ENCODE measurements at regions not wholly inside any gene's neighbourhood (a gene's known extent, or its start where the extent isn't known, plus 50 kb on each side); places are given as distances from the start of the nearest gene placed in this dataset.

DNA sequence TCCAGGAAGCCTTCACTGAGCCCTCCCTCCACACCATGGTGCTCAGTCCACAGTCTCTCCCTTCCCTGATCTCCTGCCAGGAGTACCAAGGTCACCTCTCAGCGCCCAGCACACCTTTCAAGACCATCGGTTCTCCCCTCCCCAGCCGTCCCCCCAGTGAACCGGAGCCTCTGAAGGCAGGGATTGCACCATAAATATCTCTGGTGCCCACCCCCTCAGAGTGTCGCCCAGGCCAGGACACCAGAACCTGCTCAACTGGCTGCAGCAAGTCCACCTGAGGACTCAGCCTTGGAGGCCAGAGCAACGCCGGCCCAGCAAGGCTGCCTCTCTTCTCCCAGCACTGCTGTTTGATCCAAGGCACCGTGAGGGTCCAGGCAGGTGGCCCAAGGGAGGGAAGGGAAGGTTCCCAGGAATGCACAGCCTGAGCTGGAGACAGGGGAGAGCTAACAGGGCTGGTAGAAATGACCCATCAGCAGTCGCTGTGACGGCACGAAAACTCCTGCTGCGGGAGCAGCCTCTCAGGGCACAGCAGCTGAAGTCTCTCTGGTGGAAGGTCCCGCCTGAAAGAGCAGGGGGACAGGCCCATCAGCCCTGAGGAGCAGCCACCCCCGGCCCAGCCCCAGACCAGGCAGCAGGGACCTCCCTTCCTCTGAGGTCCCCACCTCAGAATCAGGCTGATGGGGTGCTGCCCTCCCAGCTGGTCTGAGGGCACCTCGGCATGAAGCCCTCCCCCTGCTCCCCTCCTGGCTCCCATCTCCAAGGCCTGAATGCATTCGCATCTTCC, 80.3 kb downstream of the BUD13 start:
- no peaks in the 10 kb centered on the region for H3K9me3 ChIP-seq
- DNase-seq (ENCODE audit: extremely low spot score in 2 of 2), result peak; percentile 60 to 93
- H3K4me1 ChIP-seq, result no peaks in the 10 kb centered on the region
- H3K27me3 ChIP-seq, result no peaks in the 10 kb centered on the region
- intact Hi-C loops (cut with DNase I), result no loop called here
- no peaks in the 10 kb centered on the region for H3K36me3 ChIP-seq
- H3K27ac ChIP-seq, result no peak overlapping the region
- no peak for TF ChIP-seq CTCF (IDR thresholded peaks at IDR 0.05)
- no peak for TF ChIP-seq POLR2AphosphoS5 (IDR thresholded peaks at IDR 0.05; ENCODE audit: insufficient read depth in 1 of 2, low read depth in 1 of 2)
- no peak for TF ChIP-seq POLR2A (IDR thresholded peaks at IDR 0.05)
- H3K4me3 ChIP-seq, result no peak overlapping the region

GRCh38 chr11:116691771-116692177, 81.0 kb downstream of the BUD13 start:
- H3K9me3 ChIP-seq, result no peaks in the 10 kb centered on the region
- peak; percentile 80 to 92 for DNase-seq (ENCODE audit: extremely low spot score in 2 of 2)
- H3K27ac ChIP-seq, result no peak overlapping the region
- TF ChIP-seq POLR2AphosphoS5 (IDR thresholded peaks at IDR 0.05; ENCODE audit: insufficient read depth in 1 of 2, low read depth in 1 of 2) (no peak), CTCF (IDR thresholded peaks at IDR 0.05) (peak; percentile 61 to 78 (median 75))
- H3K27me3 ChIP-seq, result no peaks in the 10 kb centered on the region
- no peaks in the 10 kb centered on the region for H3K4me1 ChIP-seq
- intact Hi-C loops (cut with DNase I), result no loop called here
- no peak overlapping the region for H3K4me3 ChIP-seq
- H3K36me3 ChIP-seq, result no peaks in the 10 kb centered on the region

GRCh38 chr11:116690611-116691010, 82.2 kb downstream of the BUD13 start:
- no peak for TF ChIP-seq POLR2A (IDR thresholded peaks at IDR 0.05)
- TF ChIP-seq CTCF (IDR thresholded peaks at IDR 0.05), result no peak
- no peak for TF ChIP-seq POLR2AphosphoS5 (IDR thresholded peaks at IDR 0.05; ENCODE audit: insufficient read depth in 1 of 2, low read depth in 1 of 2)
- no peaks in the 10 kb centered on the region for H3K9me3 ChIP-seq
- no peak overlapping the region for H3K4me3 ChIP-seq
- H3K4me1 ChIP-seq, result no peaks in the 10 kb centered on the region
- no peaks in the 10 kb centered on the region for H3K27me3 ChIP-seq
- no peaks in the 10 kb centered on the region for H3K36me3 ChIP-seq
- intact Hi-C loops (cut with DNase I), result no loop called here
- no peak overlapping the region for H3K27ac ChIP-seq
- no peak for DNase-seq (ENCODE audit: extremely low spot score in 2 of 2)

GRCh38 chr11:116689413-116690127, 83.2 kb downstream of the BUD13 start:
- intact Hi-C loops (cut with DNase I), result no loop called here
- Histone ChIP-seq H3K36me3 (no peaks in the 10 kb centered on the region), H3K27ac (no peak overlapping the region), H3K4me3 (no peak overlapping the region), H3K9me3 (no peaks in the 10 kb centered on the region), H3K4me1 (no peaks in the 10 kb centered on the region), H3K27me3 (no peaks in the 10 kb centered on the region)
- TF ChIP-seq POLR2A (IDR thresholded peaks at IDR 0.05), result no peak
- no peak for TF ChIP-seq POLR2AphosphoS5 (IDR thresholded peaks at IDR 0.05; ENCODE audit: insufficient read depth in 1 of 2, low read depth in 1 of 2)
- TF ChIP-seq CTCF (IDR thresholded peaks at IDR 0.05), result no peak
- peak; percentile 76 to 91 for DNase-seq (ENCODE audit: extremely low spot score in 2 of 2)

DNA sequence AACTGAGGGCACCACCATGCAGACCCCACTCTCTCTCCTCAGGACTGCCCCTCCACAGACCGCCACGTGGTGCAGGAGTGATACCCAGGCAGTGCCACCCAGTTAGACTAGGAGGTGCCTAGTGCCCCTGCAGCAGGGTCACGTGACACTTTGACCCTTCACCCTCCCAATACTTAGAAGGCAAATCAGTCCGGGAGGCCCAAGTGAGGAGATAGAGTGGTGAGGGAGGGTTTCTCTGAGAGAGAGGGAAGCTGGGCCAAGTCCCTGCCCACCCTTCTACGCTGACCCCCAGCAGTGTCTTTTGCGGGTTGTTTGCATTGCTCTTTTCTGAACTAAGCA, 84.6 kb downstream of the BUD13 start:
- Histone ChIP-seq H3K9me3 (no peaks in the 10 kb centered on the region), H3K36me3 (no peaks in the 10 kb centered on the region), H3K4me1 (no peaks in the 10 kb centered on the region), H3K27ac (no peak overlapping the region), H3K4me3 (no peak overlapping the region), H3K27me3 (no peaks in the 10 kb centered on the region)
- DNase-seq (ENCODE audit: extremely low spot score in 2 of 2), result peak in 1 of 2 donors; percentile 32
- intact Hi-C loops (cut with DNase I), result no loop called here
- no peak for TF ChIP-seq POLR2AphosphoS5 (IDR thresholded peaks at IDR 0.05; ENCODE audit: insufficient read depth in 1 of 2, low read depth in 1 of 2)
